GM12878 (cell line): ENCODE measurements at regions not wholly inside any gene's neighbourhood (a gene's known extent, or its start where the extent isn't known, plus 50 kb on each side); places are given as distances from the start of the nearest gene placed in this dataset.

ENCODE experiments used
- ATAC-seq: fragments of 200-7000 bp; cut with Tn5 transposase; 3 replicates; pipeline ENCODE4 v1.9.1; 2020; ENCODE audit warnings: mild to moderate bottlenecking, moderate library complexity
- BruUV-seq: library from RNA; stranded (reverse); fragments of 400-500 nt; replicated peaks from 2 replicates; lab custom pipeline; 2021; lab: Mats Ljungman, UMichigan
- CTCF ChIA-PET: fragments of 300-600 bp; sonication (Branson Sonifier 250); formaldehyde crosslinking; extraction: SDS; loops from one replicate; lab custom pipeline; 2021; ENCODE audit warnings: inconsistent platforms; lab: Yijun Ruan, JAX
- POLR2A ChIA-PET: fragments of 350-600 bp; formaldehyde crosslinking; extraction: SDS; loops from one replicate; lab custom pipeline; 2021; ENCODE audit warnings: inconsistent platforms; lab: Charles Lee
- RAD21 ChIA-PET: fragments of 300-600 bp; sonication (Branson Sonifier 250); formaldehyde crosslinking; loops from one replicate; lab custom pipeline; 2023; ENCODE audit warnings: antibody characterized with exemption; ENCODE audit not compliant: unreplicated experiment; lab: Charles Lee
- SMC1A ChIA-PET: fragments of 300-600 bp; sonication (Branson Sonifier 250); formaldehyde crosslinking; loops from one replicate; lab custom pipeline; 2023; ENCODE audit not compliant: unreplicated experiment, uncharacterized antibody; lab: Charles Lee
- DNase-seq: peaks from one replicate; pipeline ENCODE4 v3.0.0-alpha.2; 2011; ENCODE audit warnings: low read depth, low spot score
- FAIRE-seq: peaks from 3 replicates; lab custom pipeline; 2011; peaks lifted over from hg19 to GRCh38; lab: Jason Lieb, UNC
- H2AFZ ChIP-seq: 2 replicates; pipeline ENCODE4 v1.6.0; 2011; ENCODE audit warnings: low read depth, low read length, control low read depth; ENCODE audit not compliant: control insufficient read depth
- H3K27ac ChIP-seq: 2 replicates; pipeline ENCODE4 v1.5.1; 2011; ENCODE audit warnings: control low read depth; ENCODE audit not compliant: control insufficient read depth, insufficient read depth
- H3K27me3 ChIP-seq, 2 experiments: replicated peaks in 1 of 2; 2 replicates each; pipeline versions ENCODE4 v1.6.0 to v1.6.1; 2011; ENCODE audit warnings: low read length in 1 of 2; ENCODE audit not compliant: control insufficient read depth in 2 of 2, insufficient read depth in 2 of 2
- H3K36me3 ChIP-seq, 2 experiments: 2 replicates each; pipeline ENCODE4 v1.5.1; 2011; ENCODE audit warnings: low read length in 1 of 2; ENCODE audit not compliant: control insufficient read depth in 2 of 2, insufficient read depth in 2 of 2
- H3K4me1 ChIP-seq: 2 replicates; pipeline ENCODE4 v1.6.1; 2011; ENCODE audit warnings: mild to moderate bottlenecking, low read length, moderate library complexity, mixed read lengths; ENCODE audit not compliant: control insufficient read depth, insufficient read depth
- H3K4me2 ChIP-seq: 2 replicates; pipeline ENCODE4 v1.6.0; 2011; ENCODE audit warnings: control low read depth; ENCODE audit not compliant: control insufficient read depth, insufficient read depth
- H3K4me3 ChIP-seq: fragments of 200-600 bp; sonication (generic); 2 replicates; pipeline ENCODE4 v1.5.1; 2016
- H3K79me2 ChIP-seq: 2 replicates; pipeline ENCODE4 v1.6.0; 2011; ENCODE audit warnings: low read length; ENCODE audit not compliant: control insufficient read depth, insufficient read depth
- H3K9ac ChIP-seq: 2 replicates; pipeline ENCODE4 v1.8.0; 2011; ENCODE audit warnings: low read length, control low read depth, mixed read lengths; ENCODE audit not compliant: control insufficient read depth, insufficient read depth
- H3K9me3 ChIP-seq: replicated peaks from 3 replicates; pipeline ENCODE4 v1.5.1; 2011; ENCODE audit warnings: mild to moderate bottlenecking, low read length; ENCODE audit not compliant: control insufficient read depth, insufficient read depth
- H4K20me1 ChIP-seq: 2 replicates; pipeline ENCODE4 v1.6.0; 2011; ENCODE audit not compliant: control insufficient read depth, insufficient read depth
- ATF2 ChIP-seq: IDR thresholded peaks from 2 replicates; pipeline ENCODE4 v1.6.1; 2012; ENCODE audit warnings: low read length, inconsistent platforms
- ATF3 ChIP-seq: IDR thresholded peaks from 2 replicates; pipeline ENCODE4 v1.6.1; 2011; ENCODE audit warnings: low read depth, mild to moderate bottlenecking, low read length, moderate library complexity, borderline replicate concordance; ENCODE audit errors: extremely low read depth
- BACH1 ChIP-seq: fragments of 450-650 bp; IDR thresholded peaks from 2 replicates; pipeline ENCODE4 v1.6.1; 2017; ENCODE audit warnings: mild to moderate bottlenecking, borderline replicate concordance
- CBFB ChIP-seq: IDR thresholded peaks from 2 replicates; pipeline ENCODE4 v1.6.1; 2016; ENCODE audit warnings: antibody characterized with exemption, low read depth
- IRF5 ChIP-seq: fragments of 450-650 bp; IDR thresholded peaks from 2 replicates; pipeline ENCODE4 v1.6.1; 2017; ENCODE audit warnings: borderline replicate concordance
- JUND ChIP-seq: IDR thresholded peaks from 2 replicates; pipeline ENCODE4 v1.6.1; 2012; ENCODE audit warnings: low read depth, mild to moderate bottlenecking, low read length, improper control_type of control experiment, moderate library complexity
- KDM1A ChIP-seq: fragments of 200-600 bp; sonication (generic); IDR thresholded peaks from 2 replicates; pipeline ENCODE4 v1.6.1; 2016; ENCODE audit warnings: borderline replicate concordance
- PAX8 ChIP-seq: fragments of 450-650 bp; IDR thresholded peaks from 2 replicates; pipeline ENCODE4 v1.6.1; 2017; ENCODE audit warnings: mild to moderate bottlenecking, moderate library complexity
- POU2F2 ChIP-seq: IDR thresholded peaks from 3 replicates; pipeline ENCODE4 v1.6.1; 2011; ENCODE audit warnings: low read depth, mild to moderate bottlenecking, low read length, borderline replicate concordance
- RAD21 ChIP-seq: IDR thresholded peaks from 2 replicates; pipeline ENCODE4 v1.6.1; 2011; ENCODE audit warnings: mild to moderate bottlenecking, low read depth, low read length, moderate library complexity; ENCODE audit not compliant: insufficient read depth
- SREBF2 ChIP-seq: IDR thresholded peaks from 2 replicates; pipeline ENCODE4 v1.6.1; 2012; ENCODE audit warnings: mild to moderate bottlenecking, low read length
- STAT3 ChIP-seq: IDR thresholded peaks from 2 replicates; pipeline ENCODE4 v1.6.1; 2011; ENCODE audit warnings: low read depth, low read length, improper control_type of control experiment
- USF2 ChIP-seq: IDR thresholded peaks from 2 replicates; pipeline ENCODE4 v1.6.1; 2011; ENCODE audit warnings: low read depth, low read length, improper control_type of control experiment, borderline replicate concordance
- ZSCAN29 ChIP-seq: fragments of 450-650 bp; IDR thresholded peaks from 2 replicates; pipeline ENCODE4 v1.6.1; 2017; ENCODE audit warnings: mild to moderate bottlenecking, moderate library complexity
- WGBS: methylation state at CpG from one replicate; pipeline ENCODE4 v1.1.6; 2016; ENCODE audit warnings: low lambda C conversion rate; ENCODE audit not compliant: insufficient replicate concordance, insufficient coverage; ENCODE audit errors: missing lambda C conversion rate; 5-methylcytosine and 5-hydroxymethylcytosine counted together
- in situ Hi-C: fragments of 300-500 bp; cut with MboI; formaldehyde crosslinking; loops from 9 replicates; pipeline ENCODE4 v1.14.3; 2018; ENCODE audit warnings: mixed read lengths
- intact Hi-C: fragments of 100-400 bp; cut with micrococcal nuclease; formaldehyde crosslinking; loops from one replicate; pipeline ENCODE4 v1.14.2; 2022; ENCODE audit not compliant: unreplicated experiment

- no TSS peak for BruUV-seq
- no peak overlapping the region for H3K27ac ChIP-seq
- H3K27me3 ChIP-seq, result no peaks in the 10 kb centered on the region
- no peak for ATAC-seq
- no peaks in the 10 kb centered on the region for H4K20me1 ChIP-seq
- ChIA-PET CTCF (no interaction called here), RAD21 (no interaction called here), POLR2A (no interaction called here), SMC1A (interaction anchor here (0.6 kb wide), 1 partner anchor 771 kb away, joined by 3 read pairs; no protein-coding TSS in a partner anchor)
- H3K4me2 ChIP-seq, result no peak overlapping the region
- H3K36me3 ChIP-seq, result no peaks in the 10 kb centered on the region
- no peak overlapping the region for H2AFZ ChIP-seq
- 27% methylated on average over 11 of the region's 11 CpGs for WGBS
- no peak overlapping the region for H3K4me3 ChIP-seq
- DNase-seq, result no peak
- no peak for TF ChIP-seq IRF5
- no peak for TF ChIP-seq POU2F2
- no peak for TF ChIP-seq PAX8
- TF ChIP-seq KDM1A, result no peak
- TF ChIP-seq JUND, result no peak
- TF ChIP-seq STAT3, result no peak
- H3K9me3 ChIP-seq, result no peaks in the 10 kb centered on the region; the same call in 2 of the 3 replicates
- H3K4me1 ChIP-seq, result no peaks in the 10 kb centered on the region
- no peak for FAIRE-seq
- H3K79me2 ChIP-seq, result no peaks in the 10 kb centered on the region
- H3K9ac ChIP-seq, result no peak overlapping the region
- intact Hi-C loops, result no loop called here
- in situ Hi-C loops, result no loop called here
Measured at GRCh38 chr14:98909251-98909944, 362.6 kb downstream of the BCL11B start.

- no peak overlapping the region for H2AFZ ChIP-seq
- H3K79me2 ChIP-seq, result no peaks in the 10 kb centered on the region
- CTCF ChIA-PET, result no interaction called here
- intact Hi-C loops, result no loop called here
- DNase-seq (no peak), ATAC-seq (no peak), FAIRE-seq (no peak)
- no peaks in the 10 kb centered on the region for H3K36me3 ChIP-seq
- no peak overlapping the region for H3K4me3 ChIP-seq
- WGBS, result 8% methylated on average over 3 of the region's 3 CpGs
- H3K9ac ChIP-seq, result no peak overlapping the region
- POLR2A ChIA-PET, result no interaction called here
- no TSS peak for BruUV-seq
- no peak overlapping the region for H3K4me2 ChIP-seq
- H3K4me1 ChIP-seq, result no peaks in the 10 kb centered on the region
- no peak overlapping the region for H3K27ac ChIP-seq
- H3K9me3 ChIP-seq, result no peaks in the 10 kb centered on the region; the same call in 2 of the 3 replicates
- SMC1A ChIA-PET, result no interaction called here
- RAD21 ChIA-PET, result no interaction called here
- H3K27me3 ChIP-seq, result no peaks in the 10 kb centered on the region
- no peaks in the 10 kb centered on the region for H4K20me1 ChIP-seq
- in situ Hi-C loops, result no loop called here
- TF ChIP-seq ATF3, result no peak
- TF ChIP-seq BACH1, result no peak
- no peak for TF ChIP-seq ATF2
- TF ChIP-seq STAT3, result no peak
- no peak for TF ChIP-seq USF2
- no peak for TF ChIP-seq SREBF2
- TF ChIP-seq RAD21, result no peak
- no peak for TF ChIP-seq ZSCAN29
- no peak for TF ChIP-seq CBFB
Measured at GRCh38 chr14:98910061-98910460, 361.9 kb downstream of the BCL11B start.
